ENCODE measurements at regions not wholly inside any gene's neighbourhood (a gene's known extent, or its start where the extent isn't known, plus 50 kb on each side); places are given as distances from the start of the nearest gene placed in this dataset.

GRCh38 chr9:78592811-78593210 is 295.9 kb downstream of the PSAT1 start:
- TF ChIP-seq CTCF (conservative IDR thresholded peaks at IDR 0.05; ENCODE audit: low read depth, low read length), result no peak
- TF ChIP-seq EZH2 (IDR thresholded peaks at IDR 0.05; ENCODE audit: borderline replicate concordance, low read depth, low read length, poor library complexity, severe bottlenecking), result no peak

Data from A673 (cell line).